GM23248 (cell line): ENCODE measurements at regions not wholly inside any gene's neighbourhood (a gene's known extent, or its start where the extent isn't known, plus 50 kb on each side); places are given as distances from the start of the nearest gene placed in this dataset.

Experiments used
- EZH2 ChIP-seq: fragments of 200-600 bp; sonication (generic); IDR thresholded peaks from 2 replicates; pipeline ENCODE4 v1.6.1; 2018; ENCODE audit warnings: antibody characterized with exemption, mild to moderate bottlenecking; ENCODE audit not compliant: insufficient read depth, poor library complexity, severe bottlenecking
- EZH2phosphoT487 ChIP-seq: fragments of 200-600 bp; sonication (generic); IDR thresholded peaks from 2 replicates; pipeline ENCODE4 v1.6.1; 2018; ENCODE audit warnings: antibody characterized with exemption, moderate library complexity, mild to moderate bottlenecking, low read depth; ENCODE audit not compliant: insufficient read depth

GRCh38 chr12:3359478-3359877 is 131.5 kb upstream of the PRMT8 start:
- no peak for TF ChIP-seq EZH2
- TF ChIP-seq EZH2phosphoT487, result no peak
